Liver (tissue), 8 donors: ENCODE measurements at regions not wholly inside any gene's neighbourhood (a gene's known extent, or its start where the extent isn't known, plus 50 kb on each side); places are given as distances from the start of the nearest gene placed in this dataset.

Experiments used
- DNase-seq: peaks from one replicate; pipeline ENCODE4 v3.0.0-alpha.2; 2017; ENCODE audit warnings: low spot score
- H3K27ac ChIP-seq, 2 donors: one replicate each; pipeline ENCODE4 v1.7.0; 2013; ENCODE audit warnings: inconsistent platforms in 2 of 2, low read length in 2 of 2, control low read depth in 1 of 2, low read depth in 1 of 2, mild to moderate bottlenecking in 1 of 2
- H3K27me3 ChIP-seq, 4 donors: one replicate each; pipeline versions ENCODE4 v1.6.1 to v1.7.0; 2013; ENCODE audit warnings: low read length in 3 of 4, inconsistent platforms in 1 of 4, mild to moderate bottlenecking in 1 of 4, moderate library complexity in 1 of 4; ENCODE audit not compliant: control insufficient read depth in 4 of 4, insufficient read depth in 4 of 4
- H3K36me3 ChIP-seq, 4 donors: one replicate each; pipeline versions ENCODE4 v1.6.1 to v1.7.0; 2013; ENCODE audit warnings: low read length in 3 of 4, mild to moderate bottlenecking in 3 of 4, low read depth in 1 of 4, moderate library complexity in 1 of 4; ENCODE audit not compliant: control insufficient read depth in 4 of 4, insufficient read depth in 3 of 4
- H3K4me1 ChIP-seq, 4 donors: one replicate each; pipeline versions ENCODE4 v1.6.1 to v1.7.0; 2013; ENCODE audit warnings: low read length in 3 of 4, mild to moderate bottlenecking in 3 of 4, moderate library complexity in 1 of 4; ENCODE audit not compliant: control insufficient read depth in 4 of 4, insufficient read depth in 4 of 4
- H3K4me3 ChIP-seq, 3 donors: one replicate each; pipeline versions ENCODE4 v1.6.1 to v1.7.0; 2013; ENCODE audit warnings: low read length in 3 of 3, control low read depth in 1 of 3, low read depth in 1 of 3, mild to moderate bottlenecking in 1 of 3
- H3K9ac ChIP-seq, 2 donors: one replicate each; pipeline ENCODE4 v1.7.0; 2013; ENCODE audit warnings: low read length in 2 of 2, mild to moderate bottlenecking in 2 of 2, moderate library complexity in 2 of 2, control low read depth in 1 of 2, low read depth in 1 of 2
- H3K9me3 ChIP-seq, 4 donors: one replicate each; pipeline versions ENCODE4 v1.6.1 to v1.7.0; 2013; ENCODE audit warnings: low read length in 3 of 4; ENCODE audit not compliant: control insufficient read depth in 4 of 4
- ATF3 ChIP-seq: IDR thresholded peaks from 2 replicates; pipeline ENCODE4 v1.6.1; 2016; ENCODE audit warnings: antibody characterized with exemption
- CTCF ChIP-seq: fragments of 150-350 bp; IDR thresholded peaks from 2 replicates; pipeline ENCODE4 v1.5.1; 2017; ENCODE audit warnings: improper control_type of control experiment, low read depth, low read length; ENCODE audit not compliant: missing input control
- EGR1 ChIP-seq, 2 donors: IDR thresholded peaks; 2 replicates each; pipeline ENCODE4 v1.6.1; 2016 to 2018; ENCODE audit warnings: antibody characterized with exemption in 2 of 2, low read depth in 2 of 2
- FOXA2 ChIP-seq: IDR thresholded peaks from 2 replicates; pipeline ENCODE4 v1.6.1; 2016; ENCODE audit warnings: antibody characterized with exemption
- GABPA ChIP-seq, 2 donors: IDR thresholded peaks in 1 of 2; conservative IDR thresholded peaks in 1 of 2; 2 replicates each; pipeline ENCODE4 v1.6.1; 2016; ENCODE audit warnings: antibody characterized with exemption in 2 of 2, mild to moderate bottlenecking in 1 of 2, moderate library complexity in 1 of 2
- HNF4A ChIP-seq, 2 donors: conservative IDR thresholded peaks; 2 replicates each; pipeline ENCODE4 v1.6.1; 2016; ENCODE audit warnings: antibody characterized with exemption in 2 of 2, mild to moderate bottlenecking in 2 of 2
- HNF4G ChIP-seq: IDR thresholded peaks from 2 replicates; pipeline ENCODE4 v1.6.1; 2016; ENCODE audit warnings: antibody characterized with exemption
- JUND ChIP-seq, 2 donors: IDR thresholded peaks; 2 replicates each; pipeline ENCODE4 v1.6.1; 2016; ENCODE audit warnings: antibody characterized with exemption in 2 of 2
- NR2F2 ChIP-seq: IDR thresholded peaks from 2 replicates; pipeline ENCODE4 v1.6.1; 2016; ENCODE audit warnings: antibody characterized with exemption
- RAD21 ChIP-seq, 2 donors: IDR thresholded peaks; 2 replicates each; pipeline ENCODE4 v1.6.1; 2016; ENCODE audit warnings: antibody characterized with exemption in 2 of 2, mild to moderate bottlenecking in 2 of 2
- RXRA ChIP-seq, 2 donors: IDR thresholded peaks; 2 replicates each; pipeline ENCODE4 v1.6.1; 2017 to 2018; ENCODE audit warnings: antibody characterized with exemption in 2 of 2, mild to moderate bottlenecking in 1 of 2
- TAF1 ChIP-seq: conservative IDR thresholded peaks from 2 replicates; pipeline ENCODE4 v1.6.1; 2016; ENCODE audit warnings: antibody characterized with exemption, mild to moderate bottlenecking
- YY1 ChIP-seq: IDR thresholded peaks from 2 replicates; pipeline ENCODE4 v1.6.1; 2016; ENCODE audit warnings: antibody characterized with exemption, mild to moderate bottlenecking
- WGBS: extraction: QIAGEN DNeasy Blood & Tissue Kit; methylation state at CpG from one replicate; pipeline ENCODE4 v1.1.7; 2013; 5-methylcytosine and 5-hydroxymethylcytosine counted together
- TF ChIP-seq, protein P1 (sequence below): IDR thresholded peaks from 2 replicates; pipeline ENCODE4 v1.6.1; 2016; ENCODE audit warnings: antibody characterized with exemption
- donor health status: healthy.
- donor health status: healthy.
- donor health status: healthy.
- donor health status: healthy.
- donor health status: healthy.

DNA sequence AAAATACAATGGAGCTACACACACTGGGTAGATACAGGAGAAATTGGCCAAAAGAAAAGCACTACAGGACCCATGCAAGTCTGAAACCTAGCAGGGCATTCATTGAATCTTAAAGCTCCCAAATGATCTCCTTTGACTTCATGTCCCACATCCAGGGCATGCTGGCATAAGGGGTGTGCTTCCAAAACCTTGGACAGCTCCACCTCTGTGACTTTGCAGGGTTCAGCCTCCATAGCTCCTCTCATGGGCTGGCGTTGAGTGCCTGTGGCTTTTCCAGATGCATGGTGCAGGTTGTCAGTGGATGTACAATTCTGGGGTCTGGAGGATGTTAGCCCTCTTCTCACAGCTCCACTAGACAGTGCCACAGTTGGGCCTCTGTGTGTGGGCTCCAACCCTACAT lies 626.3 kb upstream of the POT1 start:
- H3K9me3 ChIP-seq, result peaks cover 0 to 6% (median 0%) of the 10 kb centered on the region in 4 donors
- H3K9ac ChIP-seq, result no peak overlapping the region
- WGBS, result 75% methylated on average over 1 of the region's 1 CpG
- DNase-seq, result no peak
- H3K36me3 ChIP-seq, result no peaks in the 10 kb centered on the region
- H3K4me1 ChIP-seq, result no peaks in the 10 kb centered on the region
- H3K4me3 ChIP-seq, result no peak overlapping the region
- no peaks in the 10 kb centered on the region for H3K27me3 ChIP-seq
- H3K27ac ChIP-seq, result no peak overlapping the region
- TF ChIP-seq GABPA (IDR thresholded peaks at IDR 0.05 in 1 of 2, conservative IDR thresholded peaks at IDR 0.05 in 1 of 2) (no peak), CTCF (no peak), ATF3 (no peak), HNF4G (no peak), EGR1 (IDR thresholded peaks at IDR 0.05; ENCODE audit: low read depth in 2 of 2) (no peak), HNF4A (conservative IDR thresholded peaks at IDR 0.05) (no peak), NR2F2 (no peak)

- H3K9ac ChIP-seq, result no peak overlapping the region
Observed at GRCh38 chr7:125551008-125551407, 621.4 kb upstream of the POT1 start.

DNA sequence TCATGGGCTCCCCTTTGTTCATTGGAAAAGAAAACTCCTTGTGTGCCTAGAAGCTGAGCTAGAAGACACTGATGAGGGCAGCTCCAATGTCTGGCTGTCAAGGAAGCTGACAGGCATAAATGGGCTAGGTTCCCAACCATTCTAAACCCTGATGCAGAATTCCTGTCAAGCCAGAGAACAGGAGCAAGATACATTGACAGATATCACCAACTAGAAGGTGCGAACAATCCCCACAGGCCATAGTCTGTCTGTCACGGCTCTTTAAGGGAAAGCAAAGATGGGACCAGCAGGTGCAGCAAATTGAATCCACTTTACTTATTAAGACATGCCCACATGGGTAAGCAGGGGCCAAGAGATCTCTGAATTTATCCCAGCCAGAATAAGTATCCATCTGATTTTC lies 617.9 kb upstream of the POT1 start:
- no peak overlapping the region for H3K9ac ChIP-seq
- H3K27me3 ChIP-seq, result no peaks in the 10 kb centered on the region
- H3K36me3 ChIP-seq, result no peaks in the 10 kb centered on the region
- WGBS, result 52% methylated on average over 2 of the region's 2 CpGs
- H3K27ac ChIP-seq, result no peak overlapping the region
- H3K4me3 ChIP-seq, result no peak overlapping the region
- TF ChIP-seq RXRA (IDR thresholded peaks at IDR 0.05), result no peak
- TF ChIP-seq CTCF, result no peak
- no peak for TF ChIP-seq FOXA2
- TF ChIP-seq HNF4A (conservative IDR thresholded peaks at IDR 0.05), result no peak
- TF ChIP-seq RAD21 (IDR thresholded peaks at IDR 0.05), result no peak
- no peak for TF ChIP-seq NR2F2
- no peak for TF ChIP-seq JUND (IDR thresholded peaks at IDR 0.05)
- no peak for TF ChIP-seq GABPA (IDR thresholded peaks at IDR 0.05 in 1 of 2, conservative IDR thresholded peaks at IDR 0.05 in 1 of 2)
- TF ChIP-seq HNF4G, result no peak
- TF ChIP-seq, protein P1, sequence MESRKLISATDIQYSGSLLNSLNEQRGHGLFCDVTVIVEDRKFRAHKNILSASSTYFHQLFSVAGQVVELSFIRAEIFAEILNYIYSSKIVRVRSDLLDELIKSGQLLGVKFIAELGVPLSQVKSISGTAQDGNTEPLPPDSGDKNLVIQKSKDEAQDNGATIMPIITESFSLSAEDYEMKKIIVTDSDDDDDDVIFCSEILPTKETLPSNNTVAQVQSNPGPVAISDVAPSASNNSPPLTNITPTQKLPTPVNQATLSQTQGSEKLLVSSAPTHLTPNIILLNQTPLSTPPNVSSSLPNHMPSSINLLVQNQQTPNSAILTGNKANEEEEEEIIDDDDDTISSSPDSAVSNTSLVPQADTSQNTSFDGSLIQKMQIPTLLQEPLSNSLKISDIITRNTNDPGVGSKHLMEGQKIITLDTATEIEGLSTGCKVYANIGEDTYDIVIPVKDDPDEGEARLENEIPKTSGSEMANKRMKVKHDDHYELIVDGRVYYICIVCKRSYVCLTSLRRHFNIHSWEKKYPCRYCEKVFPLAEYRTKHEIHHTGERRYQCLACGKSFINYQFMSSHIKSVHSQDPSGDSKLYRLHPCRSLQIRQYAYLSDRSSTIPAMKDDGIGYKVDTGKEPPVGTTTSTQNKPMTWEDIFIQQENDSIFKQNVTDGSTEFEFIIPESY, result no peak
- H3K4me1 ChIP-seq, result no peaks in the 10 kb centered on the region
- DNase-seq, result no peak
- H3K9me3 ChIP-seq, result no peaks in the 10 kb centered on the region

More at GRCh38 chr7:125551008-125551407, 621.4 kb upstream of the POT1 start:
- no peak overlapping the region for H3K27ac ChIP-seq
- no peaks in the 10 kb centered on the region for H3K36me3 ChIP-seq
- H3K27me3 ChIP-seq, result no peaks in the 10 kb centered on the region
- no peak for TF ChIP-seq EGR1 (IDR thresholded peaks at IDR 0.05; ENCODE audit: low read depth in 2 of 2)
- no peak for TF ChIP-seq GABPA (IDR thresholded peaks at IDR 0.05 in 1 of 2, conservative IDR thresholded peaks at IDR 0.05 in 1 of 2)
- no peak for TF ChIP-seq JUND (IDR thresholded peaks at IDR 0.05)
- TF ChIP-seq YY1, result no peak
- no peak for TF ChIP-seq NR2F2
- no peak for TF ChIP-seq TAF1
- peaks cover 0 to 1% (median 0%) of the 10 kb centered on the region in 4 donors for H3K9me3 ChIP-seq
- WGBS, result 85% methylated on average over 5 of the region's 5 CpGs
- H3K4me1 ChIP-seq, result no peaks in the 10 kb centered on the region
- no peak overlapping the region for H3K4me3 ChIP-seq
- DNase-seq, result no peak
